ENCODE measurements at regions not wholly inside any gene's neighbourhood (a gene's known extent, or its start where the extent isn't known, plus 50 kb on each side); places are given as distances from the start of the nearest gene placed in this dataset.

DNA sequence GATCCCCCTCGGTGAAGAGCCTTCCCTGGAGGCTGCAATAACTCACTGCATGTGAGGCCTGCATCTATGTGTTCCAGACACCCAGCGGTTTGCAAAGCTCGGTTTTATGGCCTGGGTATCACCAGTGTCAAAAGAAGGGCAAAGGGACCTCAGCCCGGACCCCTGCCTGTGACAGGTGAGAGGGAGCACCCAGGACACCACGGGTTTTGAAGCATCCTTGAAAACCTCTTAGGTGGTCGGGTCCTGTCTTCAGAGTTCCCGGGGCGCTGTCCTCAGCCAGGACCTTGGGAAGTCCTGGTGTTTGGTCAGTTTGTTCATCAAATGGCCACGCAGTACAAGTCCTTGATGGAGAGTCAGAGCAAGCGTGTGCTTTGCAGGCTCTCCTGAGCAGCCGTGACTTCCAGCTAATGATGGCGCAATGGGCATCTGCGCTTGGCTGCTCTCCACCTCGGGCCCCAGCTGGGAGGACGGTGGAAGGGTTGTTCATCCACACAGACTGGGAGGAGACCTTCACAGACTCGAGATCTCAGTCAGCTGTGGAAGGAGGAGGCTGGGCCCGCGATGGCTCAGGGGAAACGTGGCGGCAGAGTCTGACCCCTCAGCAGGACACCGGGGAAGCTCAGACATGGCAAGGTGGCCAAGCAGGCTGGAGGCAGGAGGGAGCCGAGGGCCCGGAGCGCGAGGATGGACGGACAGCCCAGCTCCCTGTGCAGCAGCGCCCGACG, 113.1 kb upstream of the GPC1 start:
- H2AFZ ChIP-seq (ENCODE audit: low read length), result no peak overlapping the region
- H3K4me3 ChIP-seq (ENCODE audit: extremely low read depth in 1 of 4, insufficient read depth in 2 of 4, low read depth in 3 of 4, low read length in 4 of 4), result no peak overlapping the region
- no peak overlapping the region for H3K27ac ChIP-seq (ENCODE audit: low read depth, low read length)
- no peak overlapping the region; the same call in 1 of the 2 replicates for H4K8ac ChIP-seq (ENCODE audit: extremely low read depth, insufficient read depth, low read length)
- H3K27me3 ChIP-seq (replicated peaks in 1 of 4; ENCODE audit: control insufficient read depth in 3 of 4, extremely low read depth in 1 of 4, insufficient read depth in 3 of 4, low read length in 3 of 4), result no peaks in the 10 kb centered on the region
- no peak for DNase-seq (ENCODE audit: low read depth in 1 of 2, low spot score in 2 of 2)
- no peaks in the 10 kb centered on the region for H3K79me1 ChIP-seq (ENCODE audit: low read depth, low read length)
- H2BK12ac ChIP-seq (ENCODE audit: low read depth, low read length), result no peak overlapping the region
- H3K4me1 ChIP-seq (replicated peaks in 1 of 4; ENCODE audit: control insufficient read depth in 3 of 4, insufficient read depth in 4 of 4, low read length in 3 of 4), result peaks cover 0 to 9% (median 0%) of the 10 kb centered on the region in 4 experiments; a peak in 1 of 7 replicates
- H3K56ac ChIP-seq (replicated peaks; ENCODE audit: insufficient read length, low read depth, low read length), result no peak overlapping the region
- no peak overlapping the region for H2BK120ac ChIP-seq (replicated peaks; ENCODE audit: low read depth, low read length)
- WGBS, 2 experiments (ENCODE audit: extremely low coverage in 1 of 2, insufficient coverage in 1 of 2, insufficient read length in 1 of 2, insufficient replicate concordance in 2 of 2, low coverage in 1 of 2, low lambda C conversion rate in 2 of 2, missing lambda C conversion rate in 1 of 2), result 90% methylated on average over 27 of the region's 29 CpGs; no CpG with 5 or more reads in 1 of the 2 experiments
- no peak overlapping the region for H3K9ac ChIP-seq (replicated peaks in 1 of 4; ENCODE audit: extremely low read depth in 1 of 4, low read depth in 3 of 4, low read length in 3 of 4)
- no peak overlapping the region for H2AK5ac ChIP-seq (ENCODE audit: low read depth, low read length)
- H3K4ac ChIP-seq (replicated peaks; ENCODE audit: insufficient read length, low read depth, low read length), result no peak overlapping the region
- H3K18ac ChIP-seq (ENCODE audit: extremely low read depth, low read length), result no peak overlapping the region
- H3K23me2 ChIP-seq (ENCODE audit: low read depth, low read length), result no peaks in the 10 kb centered on the region
- H4K5ac ChIP-seq (ENCODE audit: insufficient read length, low read depth, low read length), result no peak overlapping the region
- no peak overlapping the region for H3K23ac ChIP-seq (ENCODE audit: insufficient read length)
- POLR2A ChIA-PET (ENCODE audit: partially characterized antibody), result no interaction called here
- no peaks in the 10 kb centered on the region for H3K79me2 ChIP-seq (ENCODE audit: control insufficient read depth in 1 of 2, insufficient read depth in 2 of 2, low read length in 2 of 2)
- CTCF ChIA-PET (ENCODE audit: partially characterized antibody), result no interaction called here
- H4K20me1 ChIP-seq (replicated peaks in 1 of 2; ENCODE audit: control insufficient read depth in 1 of 2, insufficient read depth in 2 of 2, low read length in 2 of 2), result no peaks in the 10 kb centered on the region
- no peak overlapping the region for H2BK20ac ChIP-seq (ENCODE audit: low read length)
- TF ChIP-seq BACH1 (IDR thresholded peaks at IDR 0.05; ENCODE audit: low read length), result no peak
- TF ChIP-seq, protein P1, sequence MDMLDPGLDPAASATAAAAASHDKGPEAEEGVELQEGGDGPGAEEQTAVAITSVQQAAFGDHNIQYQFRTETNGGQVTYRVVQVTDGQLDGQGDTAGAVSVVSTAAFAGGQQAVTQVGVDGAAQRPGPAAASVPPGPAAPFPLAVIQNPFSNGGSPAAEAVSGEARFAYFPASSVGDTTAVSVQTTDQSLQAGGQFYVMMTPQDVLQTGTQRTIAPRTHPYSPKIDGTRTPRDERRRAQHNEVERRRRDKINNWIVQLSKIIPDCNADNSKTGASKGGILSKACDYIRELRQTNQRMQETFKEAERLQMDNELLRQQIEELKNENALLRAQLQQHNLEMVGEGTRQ (IDR thresholded peaks at IDR 0.05; ENCODE audit: low read length), result no peak
- no peak for TF ChIP-seq GABPA (IDR thresholded peaks at IDR 0.05; ENCODE audit: borderline replicate concordance, insufficient read depth, low read length)
- H2BK15ac ChIP-seq (ENCODE audit: low read length), result no peak overlapping the region
- no peaks in the 10 kb centered on the region for H3K36me3 ChIP-seq (ENCODE audit: control insufficient read depth in 2 of 4, insufficient read depth in 4 of 4, low read length in 3 of 4)
- H2BK5ac ChIP-seq (ENCODE audit: low read depth, low read length), result no peak overlapping the region
- H3K14ac ChIP-seq (ENCODE audit: insufficient read length), result no peak overlapping the region
- H3K9me3 ChIP-seq (ENCODE audit: insufficient read depth in 2 of 2, low read depth in 1 of 2, low read length in 1 of 2), result no peaks in the 10 kb centered on the region
- H4K91ac ChIP-seq (replicated peaks; ENCODE audit: insufficient read length, low read length), result no peak overlapping the region
- no peak overlapping the region for H3K4me2 ChIP-seq (ENCODE audit: insufficient read depth in 1 of 2, low read depth in 2 of 2, low read length in 2 of 2)
- FAIRE-seq, result no peak

Data from H1 (cell line).